ENCODE measurements at regions not wholly inside any gene's neighbourhood (a gene's known extent, or its start where the extent isn't known, plus 50 kb on each side); places are given as distances from the start of the nearest gene placed in this dataset.

- Mint-ChIP-seq H3K4me1 (ENCODE audit: low read depth) (no peaks in the 10 kb centered on the region), H3K36me3 (ENCODE audit: low read depth) (no peaks in the 10 kb centered on the region), H3K9me3 (ENCODE audit: insufficient read depth) (no peaks in the 10 kb centered on the region), H3K27me3 (ENCODE audit: low read depth) (no peaks in the 10 kb centered on the region), H3K4me3 (no peak overlapping the region), H3K27ac (no peak overlapping the region)
- CTCF ChIA-PET: no interaction called here
- POLR2A ChIA-PET: no interaction called here
- ATAC-seq: no peak
- no peak for DNase-seq
Measured at GRCh38 chr20:52757411-52757810, 214.7 kb upstream of the TSHZ2 start.

GRCh38 chr20:52755744-52756143 is 216.4 kb upstream of the TSHZ2 start:
- Mint-ChIP-seq H3K4me3 (no peak overlapping the region), H3K9me3 (ENCODE audit: insufficient read depth) (no peaks in the 10 kb centered on the region), H3K27me3 (ENCODE audit: low read depth) (no peaks in the 10 kb centered on the region), H3K36me3 (ENCODE audit: low read depth) (no peaks in the 10 kb centered on the region), H3K4me1 (ENCODE audit: low read depth) (no peaks in the 10 kb centered on the region), H3K27ac (no peak overlapping the region)
- DNase-seq (no peak), ATAC-seq (no peak)
- CTCF ChIA-PET: no interaction called here
- POLR2A ChIA-PET: no interaction called here

GRCh38 chr20:52754366-52754765 is 217.8 kb upstream of the TSHZ2 start:
- no peak overlapping the region for H3K27ac Mint-ChIP-seq
- H3K27me3 Mint-ChIP-seq (ENCODE audit: low read depth): no peaks in the 10 kb centered on the region
- no peak for DNase-seq
- H3K4me3 Mint-ChIP-seq: no peak overlapping the region
- ChIA-PET POLR2A (no interaction called here), CTCF (no interaction called here)
- no peaks in the 10 kb centered on the region for H3K4me1 Mint-ChIP-seq (ENCODE audit: low read depth)
- no peak for ATAC-seq
- no peaks in the 10 kb centered on the region for H3K9me3 Mint-ChIP-seq (ENCODE audit: insufficient read depth)
- no peaks in the 10 kb centered on the region for H3K36me3 Mint-ChIP-seq (ENCODE audit: low read depth)

GRCh38 chr20:52752023-52752422 is 220.1 kb upstream of the TSHZ2 start:
- DNase-seq (no peak), ATAC-seq (no peak)
- no peaks in the 10 kb centered on the region for H3K36me3 Mint-ChIP-seq (ENCODE audit: low read depth)
- no peak overlapping the region for H3K4me3 Mint-ChIP-seq
- no peak overlapping the region for H3K27ac Mint-ChIP-seq
- H3K4me1 Mint-ChIP-seq (ENCODE audit: low read depth): no peaks in the 10 kb centered on the region
- ChIA-PET POLR2A (no interaction called here), CTCF (no interaction called here)
- no peaks in the 10 kb centered on the region for H3K9me3 Mint-ChIP-seq (ENCODE audit: insufficient read depth)
- no peaks in the 10 kb centered on the region for H3K27me3 Mint-ChIP-seq (ENCODE audit: low read depth)

GRCh38 chr20:52751571-52751970 is 220.6 kb upstream of the TSHZ2 start:
- Mint-ChIP-seq H3K27ac (no peak overlapping the region), H3K4me1 (ENCODE audit: low read depth) (no peaks in the 10 kb centered on the region), H3K9me3 (ENCODE audit: insufficient read depth) (no peaks in the 10 kb centered on the region), H3K4me3 (no peak overlapping the region), H3K27me3 (ENCODE audit: low read depth) (no peaks in the 10 kb centered on the region), H3K36me3 (ENCODE audit: low read depth) (no peaks in the 10 kb centered on the region)
- ChIA-PET CTCF (no interaction called here), POLR2A (no interaction called here)
- ATAC-seq: no peak
- no peak for DNase-seq

GRCh38 chr20:52749938-52750337 is 222.2 kb upstream of the TSHZ2 start:
- POLR2A ChIA-PET: no interaction called here
- CTCF ChIA-PET: no interaction called here
- Mint-ChIP-seq H3K4me1 (ENCODE audit: low read depth) (no peaks in the 10 kb centered on the region), H3K4me3 (no peak overlapping the region), H3K27me3 (ENCODE audit: low read depth) (no peaks in the 10 kb centered on the region), H3K9me3 (ENCODE audit: insufficient read depth) (no peaks in the 10 kb centered on the region), H3K27ac (no peak overlapping the region), H3K36me3 (ENCODE audit: low read depth) (no peaks in the 10 kb centered on the region)
- DNase-seq (no peak), ATAC-seq (no peak)

- Mint-ChIP-seq H3K27ac (no peak overlapping the region), H3K36me3 (ENCODE audit: low read depth) (no peaks in the 10 kb centered on the region), H3K4me3 (no peak overlapping the region), H3K9me3 (ENCODE audit: insufficient read depth) (no peaks in the 10 kb centered on the region), H3K27me3 (ENCODE audit: low read depth) (no peaks in the 10 kb centered on the region), H3K4me1 (ENCODE audit: low read depth) (no peaks in the 10 kb centered on the region)
- DNase-seq (no peak), ATAC-seq (no peak)
- ChIA-PET POLR2A (no interaction called here), CTCF (no interaction called here)
Measured at GRCh38 chr20:52748990-52749389, 223.2 kb upstream of the TSHZ2 start.

GRCh38 chr20:52748285-52748932 is 223.7 kb upstream of the TSHZ2 start:
- CTCF ChIA-PET: no interaction called here
- no peak for ATAC-seq
- POLR2A ChIA-PET: no interaction called here
- Mint-ChIP-seq H3K27ac (no peak overlapping the region), H3K27me3 (ENCODE audit: low read depth) (no peaks in the 10 kb centered on the region), H3K36me3 (ENCODE audit: low read depth) (no peaks in the 10 kb centered on the region), H3K4me3 (no peak overlapping the region), H3K9me3 (ENCODE audit: insufficient read depth) (no peaks in the 10 kb centered on the region), H3K4me1 (ENCODE audit: low read depth) (no peaks in the 10 kb centered on the region)
- DNase-seq: no peak

GRCh38 chr20:52747845-52748284 is 224.3 kb upstream of the TSHZ2 start:
- Mint-ChIP-seq H3K27ac (no peak overlapping the region), H3K36me3 (ENCODE audit: low read depth) (no peaks in the 10 kb centered on the region), H3K4me3 (no peak overlapping the region), H3K27me3 (ENCODE audit: low read depth) (no peaks in the 10 kb centered on the region), H3K9me3 (ENCODE audit: insufficient read depth) (no peaks in the 10 kb centered on the region), H3K4me1 (ENCODE audit: low read depth) (no peaks in the 10 kb centered on the region)
- POLR2A ChIA-PET: no interaction called here
- DNase-seq: no peak
- CTCF ChIA-PET: no interaction called here
- no peak for ATAC-seq

GRCh38 chr20:52746770-52747169 is 225.4 kb upstream of the TSHZ2 start:
- Mint-ChIP-seq H3K9me3 (ENCODE audit: insufficient read depth) (no peaks in the 10 kb centered on the region), H3K36me3 (ENCODE audit: low read depth) (no peaks in the 10 kb centered on the region), H3K27ac (no peak overlapping the region), H3K27me3 (ENCODE audit: low read depth) (no peaks in the 10 kb centered on the region), H3K4me3 (no peak overlapping the region), H3K4me1 (ENCODE audit: low read depth) (no peaks in the 10 kb centered on the region)
- CTCF ChIA-PET: no interaction called here
- ATAC-seq (no peak), DNase-seq (no peak)
- POLR2A ChIA-PET: no interaction called here

- ChIA-PET POLR2A (no interaction called here), CTCF (no interaction called here)
- no peak for DNase-seq
- ATAC-seq: no peak
- no peaks in the 10 kb centered on the region for H3K4me1 Mint-ChIP-seq (ENCODE audit: low read depth)
- no peaks in the 10 kb centered on the region for H3K9me3 Mint-ChIP-seq (ENCODE audit: insufficient read depth)
- no peaks in the 10 kb centered on the region for H3K27me3 Mint-ChIP-seq (ENCODE audit: low read depth)
- no peak overlapping the region for H3K27ac Mint-ChIP-seq
- H3K4me3 Mint-ChIP-seq: no peak overlapping the region
- no peaks in the 10 kb centered on the region for H3K36me3 Mint-ChIP-seq (ENCODE audit: low read depth)
Measured at GRCh38 chr20:52746190-52746589, 226.0 kb upstream of the TSHZ2 start.

GRCh38 chr20:52744441-52744840 is 227.7 kb upstream of the TSHZ2 start:
- H3K27ac Mint-ChIP-seq: no peak overlapping the region
- no peaks in the 10 kb centered on the region for H3K4me1 Mint-ChIP-seq (ENCODE audit: low read depth)
- ChIA-PET CTCF (no interaction called here), POLR2A (no interaction called here)
- no peak overlapping the region for H3K4me3 Mint-ChIP-seq
- DNase-seq (no peak), ATAC-seq (no peak)
- H3K9me3 Mint-ChIP-seq (ENCODE audit: insufficient read depth): no peaks in the 10 kb centered on the region
- H3K27me3 Mint-ChIP-seq (ENCODE audit: low read depth): no peaks in the 10 kb centered on the region
- no peaks in the 10 kb centered on the region for H3K36me3 Mint-ChIP-seq (ENCODE audit: low read depth)

- ChIA-PET CTCF (no interaction called here), POLR2A (no interaction called here)
- DNase-seq (no peak), ATAC-seq (no peak)
- Mint-ChIP-seq H3K27me3 (ENCODE audit: low read depth) (no peaks in the 10 kb centered on the region), H3K27ac (no peak overlapping the region), H3K4me1 (ENCODE audit: low read depth) (no peaks in the 10 kb centered on the region), H3K36me3 (ENCODE audit: low read depth) (no peaks in the 10 kb centered on the region), H3K4me3 (no peak overlapping the region), H3K9me3 (ENCODE audit: insufficient read depth) (no peaks in the 10 kb centered on the region)
Measured at GRCh38 chr20:52738081-52738480, 234.1 kb upstream of the TSHZ2 start.
